ENCODE measurements at regions not wholly inside any gene's neighbourhood (a gene's known extent, or its start where the extent isn't known, plus 50 kb on each side); places are given as distances from the start of the nearest gene placed in this dataset.

GRCh38 chr15:68874788-68875187, 54.1 kb upstream of the ANP32A start:
- no peak for TF ChIP-seq POLR2A (IDR thresholded peaks at IDR 0.05)
- TF ChIP-seq CTCF (IDR thresholded peaks at IDR 0.05): no peak

Data from lower leg skin (tissue), 3 donors.